GM23338 (cell line): ENCODE measurements at regions not wholly inside any gene's neighbourhood (a gene's known extent, or its start where the extent isn't known, plus 50 kb on each side); places are given as distances from the start of the nearest gene placed in this dataset.

Source experiments
- ATAC-seq: fragments of 200-7000 bp; cut with Tn5 transposase; 3 replicates; pipeline ENCODE4 v1.9.1; 2020
- DNase-seq: peaks from one replicate; pipeline ENCODE4 v3.0.0-alpha.2; 2015; ENCODE audit warnings: low spot score
- H2AFZ ChIP-seq: fragments of 200-600 bp; sonication (generic); 2 replicates; pipeline ENCODE4 v1.8.0; 2016; ENCODE audit warnings: antibody characterized with exemption, mild to moderate bottlenecking, moderate library complexity
- H3F3A ChIP-seq: fragments of 200-600 bp; sonication (generic); replicated peaks from 2 replicates; pipeline ENCODE4 v1.8.0; 2017; ENCODE audit warnings: antibody characterized with exemption, mixed run types, low read depth
- H3K27ac ChIP-seq: fragments of 200-600 bp; sonication (generic); 2 replicates; pipeline ENCODE4 v1.6.1; 2016; ENCODE audit warnings: low read depth
- H3K27me3 ChIP-seq: fragments of 200-600 bp; sonication (generic); 2 replicates; pipeline ENCODE4 v1.8.0; 2016; ENCODE audit warnings: mild to moderate bottlenecking, mixed run types, moderate library complexity; ENCODE audit not compliant: insufficient read depth
- H3K36me3 ChIP-seq: fragments of 200-600 bp; sonication (generic); 2 replicates; pipeline ENCODE4 v1.8.0; 2016; ENCODE audit warnings: mild to moderate bottlenecking; ENCODE audit not compliant: insufficient read depth
- H3K4me1 ChIP-seq: fragments of 200-600 bp; sonication (generic); 2 replicates; pipeline ENCODE4 v1.8.0; 2016; ENCODE audit warnings: mild to moderate bottlenecking, moderate library complexity; ENCODE audit not compliant: insufficient read depth
- H3K4me2 ChIP-seq: fragments of 200-600 bp; sonication (generic); 2 replicates; pipeline ENCODE4 v1.7.1; 2017; ENCODE audit warnings: mixed run types
- H3K4me3 ChIP-seq: fragments of 200-600 bp; sonication (generic); 2 replicates; pipeline ENCODE4 v1.6.1; 2016; ENCODE audit warnings: mixed run types
- H3K79me2 ChIP-seq: fragments of 200-600 bp; sonication (generic); replicated peaks from 2 replicates; pipeline ENCODE4 v1.8.0; 2017; ENCODE audit warnings: mild to moderate bottlenecking; ENCODE audit not compliant: insufficient read depth
- H3K9me2 ChIP-seq: fragments of 200-600 bp; sonication (generic); 2 replicates; pipeline ENCODE4 v1.8.0; 2017; ENCODE audit not compliant: insufficient read depth
- H4K20me1 ChIP-seq: fragments of 200-600 bp; sonication (generic); replicated peaks from 2 replicates; pipeline ENCODE4 v1.8.0; 2017; ENCODE audit warnings: mild to moderate bottlenecking; ENCODE audit not compliant: insufficient read depth
- H3K27ac Mint-ChIP-seq: 2 replicates; pipeline ENCODE4 v1.8.0; 2020; ENCODE audit warnings: inconsistent platforms, mild to moderate bottlenecking, moderate library complexity, mixed read lengths
- H3K27me3 Mint-ChIP-seq: 3 replicates; pipeline ENCODE4 v1.8.0; 2022; ENCODE audit warnings: low read depth, mild to moderate bottlenecking, moderate library complexity, mixed read lengths, inconsistent platforms; ENCODE audit not compliant: insufficient read depth, poor library complexity
- H3K36me3 Mint-ChIP-seq: 3 replicates; pipeline ENCODE4 v1.8.0; 2021; ENCODE audit warnings: low read depth, mild to moderate bottlenecking, inconsistent platforms, moderate library complexity, mixed read lengths
- H3K4me1 Mint-ChIP-seq: 3 replicates; pipeline ENCODE4 v1.8.0; 2020; ENCODE audit warnings: mild to moderate bottlenecking, inconsistent platforms, mixed read lengths
- H3K4me3 Mint-ChIP-seq: 3 replicates; pipeline ENCODE4 v1.8.0; 2021; ENCODE audit warnings: moderate library complexity, mild to moderate bottlenecking, inconsistent platforms, mixed read lengths
- H3K9me3 Mint-ChIP-seq: 3 replicates; pipeline ENCODE4 v1.8.0; 2020; ENCODE audit warnings: moderate library complexity, mild to moderate bottlenecking, inconsistent platforms, mixed read lengths
- CREB1 ChIP-seq: fragments of 250-450 bp; sonication (Bioruptor Pico); IDR thresholded peaks from 2 replicates; pipeline ENCODE4 v1.5.0; 2020; ENCODE audit warnings: low read depth, mild to moderate bottlenecking, moderate library complexity
- CTCF ChIP-seq, 2 experiments: fragments of 200-600 bp in 1 of 2; sonication (generic) in 1 of 2; conservative IDR thresholded peaks; 2 replicates each; pipeline versions ENCODE4 v1.5.1 to v1.6.1; 2016 to 2017; ENCODE audit warnings: antibody characterized with exemption in 2 of 2, low read depth in 2 of 2, mild to moderate bottlenecking in 2 of 2, moderate library complexity in 1 of 2
- EZH2 ChIP-seq: fragments of 200-600 bp; sonication (generic); IDR thresholded peaks from one replicate; pipeline ENCODE4 v1.8.0; 2017; ENCODE audit warnings: antibody characterized with exemption, mild to moderate bottlenecking, low read depth; ENCODE audit not compliant: unreplicated experiment
- EZH2phosphoT487 ChIP-seq: fragments of 200-600 bp; sonication (generic); IDR thresholded peaks from one replicate; pipeline ENCODE4 v1.8.1; 2018; ENCODE audit warnings: antibody characterized with exemption; ENCODE audit not compliant: unreplicated experiment
- JUNB ChIP-seq: IDR thresholded peaks from one replicate; pipeline ENCODE4 v1.6.1; 2016; ENCODE audit warnings: antibody characterized with exemption; ENCODE audit not compliant: unreplicated experiment
- NANOG ChIP-seq: IDR thresholded peaks from 2 replicates; pipeline ENCODE4 v1.6.1; 2016; ENCODE audit warnings: antibody characterized with exemption, borderline replicate concordance
- POLR2AphosphoS5 ChIP-seq: IDR thresholded peaks from 2 replicates; pipeline ENCODE4 v1.6.1; 2016; ENCODE audit warnings: antibody characterized with exemption, low read depth
- STAT1 ChIP-seq: IDR thresholded peaks from one replicate; pipeline ENCODE4 v1.6.1; 2016; ENCODE audit warnings: antibody characterized with exemption; ENCODE audit not compliant: unreplicated experiment
- ZNF114 ChIP-seq: fragments of 250-450 bp; sonication (Bioruptor Pico); IDR thresholded peaks from 2 replicates; pipeline ENCODE4 v1.5.0; 2020; ENCODE audit warnings: mild to moderate bottlenecking, moderate library complexity
- ZNF331 ChIP-seq: fragments of 250-450 bp; sonication (Bioruptor Pico); IDR thresholded peaks from 2 replicates; pipeline ENCODE4 v1.5.0; 2020; ENCODE audit warnings: low read depth, mild to moderate bottlenecking, moderate library complexity
- ZNF462 ChIP-seq: fragments of 250-450 bp; sonication (Bioruptor Pico); IDR thresholded peaks from 2 replicates; pipeline ENCODE4 v1.5.0; 2020; ENCODE audit warnings: mild to moderate bottlenecking, moderate library complexity
- TF ChIP-seq, protein P1 (sequence below): IDR thresholded peaks from 2 replicates; pipeline ENCODE4 v1.6.1; 2016; ENCODE audit warnings: antibody characterized with exemption

DNA sequence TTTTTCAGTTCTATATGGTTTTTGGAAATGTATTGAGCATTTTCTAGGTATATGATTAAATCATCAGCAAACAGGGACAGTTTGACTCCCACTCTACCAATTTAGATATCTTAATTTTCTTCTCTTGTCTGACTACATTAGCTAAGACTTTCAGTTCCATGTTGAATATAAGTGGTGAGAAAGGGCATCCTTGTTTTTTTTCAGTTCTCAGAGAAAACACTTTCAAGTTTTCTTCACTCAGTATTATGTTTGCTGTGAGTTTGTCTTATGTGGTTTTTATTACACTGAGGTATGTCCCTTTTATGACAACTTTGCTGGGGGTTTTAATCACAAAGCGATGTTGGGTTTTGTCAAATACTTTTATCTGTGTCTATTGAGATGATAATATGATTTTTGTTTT is 352.6 kb downstream of the KDM5D start:
- DNase-seq (no peak), ATAC-seq (no peak)
- H3K9me2 ChIP-seq = no peaks in the 10 kb centered on the region
- peaks cover 4% of the 10 kb centered on the region; the same call in 1 of the 3 replicates for H3K36me3 Mint-ChIP-seq
- H3K4me2 ChIP-seq = no peak overlapping the region
- H3K27ac ChIP-seq = no peak overlapping the region
- no peaks in the 10 kb centered on the region for H3K27me3 Mint-ChIP-seq
- no peaks in the 10 kb centered on the region for H3K79me2 ChIP-seq
- no peaks in the 10 kb centered on the region for H3F3A ChIP-seq
- no peak for TF ChIP-seq POLR2AphosphoS5
- no peaks in the 10 kb centered on the region; the same call in 1 of the 3 replicates for H3K9me3 Mint-ChIP-seq
- no peak overlapping the region for H3K4me3 Mint-ChIP-seq
- no peak overlapping the region for H2AFZ ChIP-seq
- no peaks in the 10 kb centered on the region for H4K20me1 ChIP-seq
- no peak overlapping the region for H3K27ac Mint-ChIP-seq
- H3K36me3 ChIP-seq = no peaks in the 10 kb centered on the region
- no peak overlapping the region for H3K4me3 ChIP-seq
- H3K4me1 Mint-ChIP-seq = no peaks in the 10 kb centered on the region; the same call in 2 of the 3 replicates
- no peaks in the 10 kb centered on the region for H3K4me1 ChIP-seq
- H3K27me3 ChIP-seq = no peaks in the 10 kb centered on the region

GRCh38 chrY:19365321-19365720 is 379.2 kb downstream of the KDM5D start:
- Histone ChIP-seq H3K79me2 (no peaks in the 10 kb centered on the region), H3K4me3 (no peak overlapping the region), H3K27ac (no peak overlapping the region), H4K20me1 (no peaks in the 10 kb centered on the region), H2AFZ (no peak overlapping the region), H3K36me3 (no peaks in the 10 kb centered on the region), H3K9me2 (no peaks in the 10 kb centered on the region), H3K27me3 (no peaks in the 10 kb centered on the region), H3K4me2 (no peak overlapping the region), H3F3A (no peaks in the 10 kb centered on the region), H3K4me1 (no peaks in the 10 kb centered on the region)
- DNase-seq (no peak), ATAC-seq (no peak)
- no peaks in the 10 kb centered on the region for H3K9me3 Mint-ChIP-seq
- no peak overlapping the region for H3K27ac Mint-ChIP-seq
- H3K27me3 Mint-ChIP-seq = no peaks in the 10 kb centered on the region
- peaks cover 3% of the 10 kb centered on the region; the same call in 1 of the 3 replicates for H3K4me1 Mint-ChIP-seq
- H3K36me3 Mint-ChIP-seq = no peaks in the 10 kb centered on the region
- no peak overlapping the region for H3K4me3 Mint-ChIP-seq
- TF ChIP-seq STAT1 (no peak), POLR2AphosphoS5 (no peak), CREB1 (CRISPR knock-in tag) (no peak), CTCF (conservative IDR thresholded peaks at IDR 0.05; ENCODE audit: low read depth in 2 of 2) (no peak), ZNF462 (CRISPR knock-in tag) (no peak), EZH2 (no peak), EZH2phosphoT487 (no peak), ZNF331 (no peak), ZNF114 (CRISPR knock-in tag) (no peak), NANOG (no peak), JUNB (no peak)
- TF ChIP-seq, protein P1, sequence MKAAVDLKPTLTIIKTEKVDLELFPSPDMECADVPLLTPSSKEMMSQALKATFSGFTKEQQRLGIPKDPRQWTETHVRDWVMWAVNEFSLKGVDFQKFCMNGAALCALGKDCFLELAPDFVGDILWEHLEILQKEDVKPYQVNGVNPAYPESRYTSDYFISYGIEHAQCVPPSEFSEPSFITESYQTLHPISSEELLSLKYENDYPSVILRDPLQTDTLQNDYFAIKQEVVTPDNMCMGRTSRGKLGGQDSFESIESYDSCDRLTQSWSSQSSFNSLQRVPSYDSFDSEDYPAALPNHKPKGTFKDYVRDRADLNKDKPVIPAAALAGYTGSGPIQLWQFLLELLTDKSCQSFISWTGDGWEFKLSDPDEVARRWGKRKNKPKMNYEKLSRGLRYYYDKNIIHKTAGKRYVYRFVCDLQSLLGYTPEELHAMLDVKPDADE = no peak
